GM12878 (cell line): ENCODE measurements at regions not wholly inside any gene's neighbourhood (a gene's known extent, or its start where the extent isn't known, plus 50 kb on each side); places are given as distances from the start of the nearest gene placed in this dataset.

Experiments used
- ATAC-seq: fragments of 200-7000 bp; cut with Tn5 transposase; 3 replicates; pipeline ENCODE4 v1.9.1; 2020; ENCODE audit warnings: mild to moderate bottlenecking, moderate library complexity
- BruUV-seq: library from RNA; stranded (reverse); fragments of 400-500 nt; replicated peaks from 2 replicates; lab custom pipeline; 2021; lab: Mats Ljungman, UMichigan
- CTCF ChIA-PET: fragments of 300-600 bp; sonication (Branson Sonifier 250); formaldehyde crosslinking; extraction: SDS; loops from one replicate; lab custom pipeline; 2021; ENCODE audit warnings: inconsistent platforms; lab: Yijun Ruan, JAX
- POLR2A ChIA-PET: fragments of 350-600 bp; formaldehyde crosslinking; extraction: SDS; loops from one replicate; lab custom pipeline; 2021; ENCODE audit warnings: inconsistent platforms; lab: Charles Lee
- RAD21 ChIA-PET: fragments of 300-600 bp; sonication (Branson Sonifier 250); formaldehyde crosslinking; loops from one replicate; lab custom pipeline; 2023; ENCODE audit warnings: antibody characterized with exemption; ENCODE audit not compliant: unreplicated experiment; lab: Charles Lee
- SMC1A ChIA-PET: fragments of 300-600 bp; sonication (Branson Sonifier 250); formaldehyde crosslinking; loops from one replicate; lab custom pipeline; 2023; ENCODE audit not compliant: unreplicated experiment, uncharacterized antibody; lab: Charles Lee
- DNase-seq: peaks from one replicate; pipeline ENCODE4 v3.0.0-alpha.2; 2011; ENCODE audit warnings: low read depth, low spot score
- FAIRE-seq: peaks from 3 replicates; lab custom pipeline; 2011; peaks lifted over from hg19 to GRCh38; lab: Jason Lieb, UNC
- H2AFZ ChIP-seq: 2 replicates; pipeline ENCODE4 v1.6.0; 2011; ENCODE audit warnings: low read depth, low read length, control low read depth; ENCODE audit not compliant: control insufficient read depth
- H3K27ac ChIP-seq: 2 replicates; pipeline ENCODE4 v1.5.1; 2011; ENCODE audit warnings: control low read depth; ENCODE audit not compliant: control insufficient read depth, insufficient read depth
- H3K27me3 ChIP-seq, 2 experiments: replicated peaks in 1 of 2; 2 replicates each; pipeline versions ENCODE4 v1.6.0 to v1.6.1; 2011; ENCODE audit warnings: low read length in 1 of 2; ENCODE audit not compliant: control insufficient read depth in 2 of 2, insufficient read depth in 2 of 2
- H3K36me3 ChIP-seq, 2 experiments: 2 replicates each; pipeline ENCODE4 v1.5.1; 2011; ENCODE audit warnings: low read length in 1 of 2; ENCODE audit not compliant: control insufficient read depth in 2 of 2, insufficient read depth in 2 of 2
- H3K4me1 ChIP-seq: 2 replicates; pipeline ENCODE4 v1.6.1; 2011; ENCODE audit warnings: mild to moderate bottlenecking, low read length, moderate library complexity, mixed read lengths; ENCODE audit not compliant: control insufficient read depth, insufficient read depth
- H3K4me2 ChIP-seq: 2 replicates; pipeline ENCODE4 v1.6.0; 2011; ENCODE audit warnings: control low read depth; ENCODE audit not compliant: control insufficient read depth, insufficient read depth
- H3K4me3 ChIP-seq: fragments of 200-600 bp; sonication (generic); 2 replicates; pipeline ENCODE4 v1.5.1; 2016
- H3K79me2 ChIP-seq: 2 replicates; pipeline ENCODE4 v1.6.0; 2011; ENCODE audit warnings: low read length; ENCODE audit not compliant: control insufficient read depth, insufficient read depth
- H3K9ac ChIP-seq: 2 replicates; pipeline ENCODE4 v1.8.0; 2011; ENCODE audit warnings: low read length, control low read depth, mixed read lengths; ENCODE audit not compliant: control insufficient read depth, insufficient read depth
- H3K9me3 ChIP-seq: replicated peaks from 3 replicates; pipeline ENCODE4 v1.5.1; 2011; ENCODE audit warnings: mild to moderate bottlenecking, low read length; ENCODE audit not compliant: control insufficient read depth, insufficient read depth
- H4K20me1 ChIP-seq: 2 replicates; pipeline ENCODE4 v1.6.0; 2011; ENCODE audit not compliant: control insufficient read depth, insufficient read depth
- BRCA1 ChIP-seq: IDR thresholded peaks from 2 replicates; pipeline ENCODE4 v1.6.1; 2011; ENCODE audit warnings: low read depth, low read length, improper control_type of control experiment
- CBFB ChIP-seq: IDR thresholded peaks from 2 replicates; pipeline ENCODE4 v1.6.1; 2016; ENCODE audit warnings: antibody characterized with exemption, low read depth
- HDAC6 ChIP-seq: fragments of 200-600 bp; sonication (generic); IDR thresholded peaks from one replicate; pipeline ENCODE4 v1.8.0; 2017; ENCODE audit warnings: antibody characterized with exemption; ENCODE audit not compliant: unreplicated experiment
- IKZF1 ChIP-seq: fragments of 450-650 bp; conservative IDR thresholded peaks from 2 replicates; pipeline ENCODE4 v1.6.1; 2017; ENCODE audit warnings: antibody characterized with exemption, mild to moderate bottlenecking
- KAT2A ChIP-seq: conservative IDR thresholded peaks from 2 replicates; pipeline ENCODE4 v1.6.1; 2011; ENCODE audit warnings: low read depth, low read length; ENCODE audit not compliant: control insufficient read depth
- MLLT1 ChIP-seq: fragments of 450-650 bp; IDR thresholded peaks from 2 replicates; pipeline ENCODE4 v1.6.1; 2016; ENCODE audit warnings: mild to moderate bottlenecking
- NFYA ChIP-seq: IDR thresholded peaks from 2 replicates; pipeline ENCODE4 v1.6.1; 2011; ENCODE audit warnings: low read depth, mild to moderate bottlenecking, low read length, improper control_type of control experiment, borderline replicate concordance
- NFYB ChIP-seq: IDR thresholded peaks from 2 replicates; pipeline ENCODE4 v1.6.1; 2011; ENCODE audit warnings: low read depth, mild to moderate bottlenecking, low read length, improper control_type of control experiment, moderate library complexity; ENCODE audit not compliant: insufficient read depth
- NR2C1 ChIP-seq: fragments of 450-650 bp; IDR thresholded peaks from 2 replicates; pipeline ENCODE4 v1.6.1; 2017; ENCODE audit warnings: antibody characterized with exemption, mild to moderate bottlenecking, moderate library complexity
- NR2F1 ChIP-seq: fragments of 450-650 bp; conservative IDR thresholded peaks from 2 replicates; pipeline ENCODE4 v1.6.1; 2017; ENCODE audit warnings: mild to moderate bottlenecking
- TAF1 ChIP-seq: IDR thresholded peaks from 2 replicates; pipeline ENCODE4 v1.6.1; 2011; ENCODE audit warnings: mild to moderate bottlenecking, low read depth, low read length, borderline replicate concordance
- WRNIP1 ChIP-seq: IDR thresholded peaks from 2 replicates; pipeline ENCODE4 v1.6.1; 2011; ENCODE audit warnings: low read depth, low read length, improper control_type of control experiment, borderline replicate concordance
- ZNF217 ChIP-seq: fragments of 450-650 bp; IDR thresholded peaks from 2 replicates; pipeline ENCODE4 v1.6.1; 2017; ENCODE audit warnings: antibody characterized with exemption, mild to moderate bottlenecking
- ZNF622 ChIP-seq: fragments of 450-650 bp; IDR thresholded peaks from 2 replicates; pipeline ENCODE4 v1.6.1; 2017; ENCODE audit warnings: mild to moderate bottlenecking, inconsistent platforms
- WGBS: methylation state at CpG from one replicate; pipeline ENCODE4 v1.1.6; 2016; ENCODE audit warnings: low lambda C conversion rate; ENCODE audit not compliant: insufficient replicate concordance, insufficient coverage; ENCODE audit errors: missing lambda C conversion rate; 5-methylcytosine and 5-hydroxymethylcytosine counted together
- in situ Hi-C: fragments of 300-500 bp; cut with MboI; formaldehyde crosslinking; loops from 9 replicates; pipeline ENCODE4 v1.14.3; 2018; ENCODE audit warnings: mixed read lengths
- intact Hi-C: fragments of 100-400 bp; cut with micrococcal nuclease; formaldehyde crosslinking; loops from one replicate; pipeline ENCODE4 v1.14.2; 2022; ENCODE audit not compliant: unreplicated experiment
- TF ChIP-seq, protein P1 (sequence below): fragments of 450-650 bp; IDR thresholded peaks from 2 replicates; pipeline ENCODE4 v1.6.1; 2017; ENCODE audit warnings: low read depth, mild to moderate bottlenecking, moderate library complexity
- TF ChIP-seq, protein P2 (sequence below): fragments of 450-650 bp; IDR thresholded peaks from 2 replicates; pipeline ENCODE4 v1.6.1; 2017; ENCODE audit warnings: mild to moderate bottlenecking
- TF ChIP-seq, protein P3 (sequence below): fragments of 450-650 bp; formaldehyde crosslinking; IDR thresholded peaks from 2 replicates; pipeline ENCODE4 v1.4.0; 2020; ENCODE audit warnings: mild to moderate bottlenecking, moderate library complexity

DNA sequence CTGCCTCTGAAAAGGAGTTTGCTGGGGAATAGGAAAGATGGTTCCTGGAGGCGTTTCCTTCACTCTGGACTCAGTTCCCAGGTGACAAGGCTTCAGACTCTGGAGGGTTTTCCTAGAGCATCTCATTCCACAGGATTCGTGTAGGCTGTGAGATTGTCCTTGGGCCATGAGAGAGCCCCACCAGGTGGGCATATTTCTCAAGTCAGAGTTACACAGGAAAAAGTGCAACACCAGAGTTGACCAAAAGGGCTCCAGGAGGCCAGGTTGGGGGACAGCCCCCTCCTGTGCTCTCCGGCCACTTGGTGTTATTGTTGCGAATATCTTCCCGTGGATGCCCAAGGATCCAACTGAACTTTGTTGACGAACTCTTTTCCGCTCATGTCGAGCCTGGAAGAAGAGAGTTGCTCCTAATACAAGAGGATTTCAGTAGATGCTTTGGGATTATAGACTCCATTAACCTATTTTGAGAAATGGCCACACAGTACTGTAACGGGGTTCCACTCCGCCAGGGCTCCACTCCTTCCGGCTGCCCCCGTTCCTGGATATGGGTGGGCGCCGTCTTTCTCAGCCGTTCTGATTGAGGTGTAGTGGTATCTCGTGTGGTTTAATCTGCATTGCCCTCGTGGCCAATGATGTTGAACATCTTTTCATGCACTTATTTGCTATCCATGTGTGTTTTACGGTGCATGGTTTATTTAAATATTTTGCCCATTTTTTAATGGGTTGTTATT is 580.3 kb downstream of the BRD1 start:
- POLR2A ChIA-PET = no interaction called here
- no peak for TF ChIP-seq CBFB
- TF ChIP-seq, protein P1, sequence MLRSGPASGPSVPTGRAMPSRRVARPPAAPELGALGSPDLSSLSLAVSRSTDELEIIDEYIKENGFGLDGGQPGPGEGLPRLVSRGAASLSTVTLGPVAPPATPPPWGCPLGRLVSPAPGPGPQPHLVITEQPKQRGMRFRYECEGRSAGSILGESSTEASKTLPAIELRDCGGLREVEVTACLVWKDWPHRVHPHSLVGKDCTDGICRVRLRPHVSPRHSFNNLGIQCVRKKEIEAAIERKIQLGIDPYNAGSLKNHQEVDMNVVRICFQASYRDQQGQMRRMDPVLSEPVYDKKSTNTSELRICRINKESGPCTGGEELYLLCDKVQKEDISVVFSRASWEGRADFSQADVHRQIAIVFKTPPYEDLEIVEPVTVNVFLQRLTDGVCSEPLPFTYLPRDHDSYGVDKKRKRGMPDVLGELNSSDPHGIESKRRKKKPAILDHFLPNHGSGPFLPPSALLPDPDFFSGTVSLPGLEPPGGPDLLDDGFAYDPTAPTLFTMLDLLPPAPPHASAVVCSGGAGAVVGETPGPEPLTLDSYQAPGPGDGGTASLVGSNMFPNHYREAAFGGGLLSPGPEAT = no peak
- TF ChIP-seq, protein P2, sequence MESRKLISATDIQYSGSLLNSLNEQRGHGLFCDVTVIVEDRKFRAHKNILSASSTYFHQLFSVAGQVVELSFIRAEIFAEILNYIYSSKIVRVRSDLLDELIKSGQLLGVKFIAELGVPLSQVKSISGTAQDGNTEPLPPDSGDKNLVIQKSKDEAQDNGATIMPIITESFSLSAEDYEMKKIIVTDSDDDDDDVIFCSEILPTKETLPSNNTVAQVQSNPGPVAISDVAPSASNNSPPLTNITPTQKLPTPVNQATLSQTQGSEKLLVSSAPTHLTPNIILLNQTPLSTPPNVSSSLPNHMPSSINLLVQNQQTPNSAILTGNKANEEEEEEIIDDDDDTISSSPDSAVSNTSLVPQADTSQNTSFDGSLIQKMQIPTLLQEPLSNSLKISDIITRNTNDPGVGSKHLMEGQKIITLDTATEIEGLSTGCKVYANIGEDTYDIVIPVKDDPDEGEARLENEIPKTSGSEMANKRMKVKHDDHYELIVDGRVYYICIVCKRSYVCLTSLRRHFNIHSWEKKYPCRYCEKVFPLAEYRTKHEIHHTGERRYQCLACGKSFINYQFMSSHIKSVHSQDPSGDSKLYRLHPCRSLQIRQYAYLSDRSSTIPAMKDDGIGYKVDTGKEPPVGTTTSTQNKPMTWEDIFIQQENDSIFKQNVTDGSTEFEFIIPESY = no peak
- TF ChIP-seq NFYB = no peak
- TF ChIP-seq, protein P3, sequence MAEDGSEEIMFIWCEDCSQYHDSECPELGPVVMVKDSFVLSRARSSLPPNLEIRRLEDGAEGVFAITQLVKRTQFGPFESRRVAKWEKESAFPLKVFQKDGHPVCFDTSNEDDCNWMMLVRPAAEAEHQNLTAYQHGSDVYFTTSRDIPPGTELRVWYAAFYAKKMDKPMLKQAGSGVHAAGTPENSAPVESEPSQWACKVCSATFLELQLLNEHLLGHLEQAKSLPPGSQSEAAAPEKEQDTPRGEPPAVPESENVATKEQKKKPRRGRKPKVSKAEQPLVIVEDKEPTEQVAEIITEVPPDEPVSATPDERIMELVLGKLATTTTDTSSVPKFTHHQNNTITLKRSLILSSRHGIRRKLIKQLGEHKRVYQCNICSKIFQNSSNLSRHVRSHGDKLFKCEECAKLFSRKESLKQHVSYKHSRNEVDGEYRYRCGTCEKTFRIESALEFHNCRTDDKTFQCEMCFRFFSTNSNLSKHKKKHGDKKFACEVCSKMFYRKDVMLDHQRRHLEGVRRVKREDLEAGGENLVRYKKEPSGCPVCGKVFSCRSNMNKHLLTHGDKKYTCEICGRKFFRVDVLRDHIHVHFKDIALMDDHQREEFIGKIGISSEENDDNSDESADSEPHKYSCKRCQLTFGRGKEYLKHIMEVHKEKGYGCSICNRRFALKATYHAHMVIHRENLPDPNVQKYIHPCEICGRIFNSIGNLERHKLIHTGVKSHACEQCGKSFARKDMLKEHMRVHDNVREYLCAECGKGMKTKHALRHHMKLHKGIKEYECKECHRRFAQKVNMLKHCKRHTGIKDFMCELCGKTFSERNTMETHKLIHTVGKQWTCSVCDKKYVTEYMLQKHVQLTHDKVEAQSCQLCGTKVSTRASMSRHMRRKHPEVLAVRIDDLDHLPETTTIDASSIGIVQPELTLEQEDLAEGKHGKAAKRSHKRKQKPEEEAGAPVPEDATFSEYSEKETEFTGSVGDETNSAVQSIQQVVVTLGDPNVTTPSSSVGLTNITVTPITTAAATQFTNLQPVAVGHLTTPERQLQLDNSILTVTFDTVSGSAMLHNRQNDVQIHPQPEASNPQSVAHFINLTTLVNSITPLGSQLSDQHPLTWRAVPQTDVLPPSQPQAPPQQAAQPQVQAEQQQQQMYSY (CRISPR knock-in tag) = no peak
- no peak for TF ChIP-seq NR2C1
- no peak for TF ChIP-seq TAF1
- TF ChIP-seq NR2F1 = no peak
- TF ChIP-seq MLLT1 = no peak
- TF ChIP-seq NFYA = no peak
- TF ChIP-seq ZNF217 = no peak
- no peak for TF ChIP-seq HDAC6
- TF ChIP-seq KAT2A = no peak
- no peak for TF ChIP-seq ZNF622
- TF ChIP-seq WRNIP1 = no peak
- TF ChIP-seq BRCA1 = no peak
- no peak for TF ChIP-seq IKZF1

More for the DNA sequence above, 580.3 kb downstream of the BRD1 start:
- Histone ChIP-seq H3K79me2 (no peaks in the 10 kb centered on the region), H3K4me2 (no peak overlapping the region), H3K27me3 (no peaks in the 10 kb centered on the region), H3K27ac (no peak overlapping the region), H4K20me1 (no peaks in the 10 kb centered on the region), H3K36me3 (no peaks in the 10 kb centered on the region), H3K4me1 (no peaks in the 10 kb centered on the region), H3K9ac (no peak overlapping the region), H2AFZ (no peak overlapping the region), H3K9me3 (no peaks in the 10 kb centered on the region; the same call in 2 of the 3 replicates), H3K4me3 (no peak overlapping the region)
- in situ Hi-C loops (no loop called here), intact Hi-C loops (no loop called here)
- ChIA-PET CTCF (no interaction called here), RAD21 (no interaction called here), SMC1A (no interaction called here)
- 32% methylated on average over 18 of the region's 18 CpGs for WGBS
- DNase-seq (no peak), ATAC-seq (no peak), FAIRE-seq (no peak)
- BruUV-seq = no TSS peak
